Heart right ventricle (tissue), 16 donors: ENCODE measurements at regions not wholly inside any gene's neighbourhood (a gene's known extent, or its start where the extent isn't known, plus 50 kb on each side); places are given as distances from the start of the nearest gene placed in this dataset.
A peak's percentile ranks its signal among the peaks of the same experiment; 100 is the strongest.

ENCODE experiments used
- ATAC-seq, 8 donors: fragments of 200-7000 bp; cut with Tn5 transposase; one replicate each; pipeline ENCODE4 v1.9.1; 2020; ENCODE audit warnings: mild to moderate bottlenecking in 8 of 8, moderate library complexity in 8 of 8, moderate number of reproducible peaks in 1 of 8
- DNase-seq, 2 donors: peaks; one replicate each; pipeline ENCODE4 v3.0.0-alpha.2; 2020
- H3K27ac ChIP-seq, 10 donors: fragments of 200-600 bp; sonication (generic) in 2 of 10; one replicate each; pipeline versions ENCODE4 v1.5.0 to v1.8.0; 2020 to 2022; ENCODE audit warnings: mild to moderate bottlenecking in 3 of 10
- H3K27me3 ChIP-seq, 7 donors: fragments of 200-600 bp; one replicate each; pipeline ENCODE4 v1.8.0; 2021 to 2022; ENCODE audit warnings: mild to moderate bottlenecking in 2 of 7
- H3K36me3 ChIP-seq, 9 donors: fragments of 200-600 bp; sonication (generic) in 1 of 9; one replicate each; pipeline versions ENCODE4 v1.5.0 to v1.8.0; 2020 to 2022; ENCODE audit warnings: mild to moderate bottlenecking in 2 of 9
- H3K4me1 ChIP-seq, 9 donors: fragments of 200-600 bp; sonication (generic) in 1 of 9; one replicate each; pipeline versions ENCODE4 v1.5.0 to v1.8.0; 2020 to 2022; ENCODE audit warnings: mild to moderate bottlenecking in 4 of 9
- H3K4me3 ChIP-seq, 10 donors: fragments of 200-600 bp; sonication (generic) in 2 of 10; one replicate each; pipeline versions ENCODE4 v1.5.0 to v1.8.0; 2020 to 2022; ENCODE audit warnings: mild to moderate bottlenecking in 7 of 10, moderate library complexity in 2 of 10
- H3K9me3 ChIP-seq, 11 donors: fragments of 200-600 bp in 10 of 11; sonication (generic) in 2 of 11; one replicate each; pipeline versions ENCODE4 v1.5.0 to v1.8.0; 2013 to 2022; ENCODE audit warnings: mild to moderate bottlenecking in 2 of 11, control low read depth in 1 of 11, moderate library complexity in 1 of 11
- CTCF ChIP-seq, 9 donors: fragments of 200-600 bp; sonication (generic) in 2 of 9; IDR thresholded peaks; one replicate each; pipeline versions ENCODE4 v1.5.0 to v1.8.0; 2021 to 2022; ENCODE audit warnings: antibody characterized with exemption in 9 of 9, mild to moderate bottlenecking in 5 of 9, moderate library complexity in 1 of 9
- WGBS, 2 donors: extraction: QIAGEN DNeasy Blood & Tissue Kit; methylation state at CpG; one replicate each; pipeline ENCODE4 v1.1.7; 2013; ENCODE audit warnings: inconsistent platforms in 1 of 2; 5-methylcytosine and 5-hydroxymethylcytosine counted together
- intact Hi-C, 10 donors: fragments of 100-400 bp; cut with DNase I; formaldehyde crosslinking; loops; one replicate each; pipeline versions ENCODE4 v1.11.1 to v1.14.2; 2022
- donor health status: Arrhythmogenic right ventricular cardiomyopathy.
- donor health status: ischemic (EF 13 %, LVEDD 7.1; RV severe dilation, severe dysfunction).
- donor health status: healthy with polysubstance abuse.
- donor health status: DM: no; HTN: yes; CAD: no.
- donor health status: DM: no; HTN: no; CAD: no.
- donor health status: ischemic (EF 25% LVEDD 6.9; RV normal size, moderate dysfunction).
- donor health status: ischemic (EF 25% LVEDD 5.7; RV mildly dilated, moderate dysfunction).
- donor health status: healthy.
- donor health status: DM: yes; HTN: yes; CAD: no.
- donor health status: Ischemic cardiomyopathy.
- donor health status: ischemic (EF 35%, LVEDD 5.7; RV mildly dilated, moderate dysfunction).
- donor health status: nonischemic (EF 11% LVEDD 7.7; RV severe dilation, severe dysfunction).
- donor health status: DM: yes; HTN: yes; CAD: no.
- donor health status: PGD.
- donor health status: ischemic (EF 29% LVEDD 5.4; RV normal size, mild dysfunction).
- donor health status: nonischemic (EF 23%, LVEDD 6.1; RV moderate dilation, normal function).

DNA sequence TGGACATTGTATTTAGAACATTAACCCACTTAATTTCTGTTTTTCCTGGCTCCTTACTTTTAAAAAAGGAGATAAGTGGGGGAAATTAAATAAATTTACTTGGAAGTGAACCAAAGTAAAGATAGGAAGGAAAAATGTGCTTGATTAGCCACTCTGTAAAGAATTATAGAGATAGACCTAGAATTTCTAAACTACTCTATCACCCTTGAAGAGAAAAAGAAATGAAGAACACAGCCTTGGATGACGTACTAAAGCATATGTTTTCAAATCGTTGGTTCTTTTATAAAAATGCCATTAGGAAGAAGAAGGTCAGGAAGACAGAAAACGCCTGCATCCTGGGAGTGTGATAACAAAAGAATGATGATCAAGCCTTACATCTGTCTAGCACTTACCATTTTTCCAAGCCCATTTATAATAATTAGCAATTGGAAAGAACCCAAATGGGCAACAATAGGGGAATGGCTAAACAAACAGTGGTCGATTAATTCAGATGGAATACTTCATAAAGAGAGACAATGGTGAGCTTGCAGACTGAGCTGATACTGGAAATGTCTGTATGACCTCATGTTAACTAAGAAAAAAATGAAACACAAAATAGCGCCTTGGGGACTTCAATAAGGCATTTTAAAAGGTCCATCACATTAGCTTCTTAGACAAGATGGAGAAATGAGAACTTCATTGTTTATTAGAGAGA, 81.0 kb upstream of the LRRC55 start:
- Histone ChIP-seq H3K4me1 (peaks cover 0 to 45% (median 20%) of the 10 kb centered on the region in 9 donors), H3K9me3 (no peaks in the 10 kb centered on the region), H3K36me3 (no peaks in the 10 kb centered on the region), H3K27me3 (no peaks in the 10 kb centered on the region), H3K27ac (peak overlapping the region in 5 of 10 donors; percentile 0 to 44 (median 22)), H3K4me3 (no peak overlapping the region)
- peak in 7 of 8 donors; percentile 44 to 78 (median 69) for ATAC-seq
- no peak for TF ChIP-seq CTCF (IDR thresholded peaks at IDR 0.05)
- intact Hi-C loops: no loop called here
- DNase-seq: no peak
- WGBS, 2 donors: 31 to 46% methylated on average over 5 of the region's 5 CpGs

- H3K27me3 ChIP-seq: no peaks in the 10 kb centered on the region
- no peak overlapping the region for H3K4me3 ChIP-seq
- TF ChIP-seq CTCF (IDR thresholded peaks at IDR 0.05): no peak
- DNase-seq (no peak), ATAC-seq (no peak)
- peaks cover 0 to 20% (median 6%) of the 10 kb centered on the region in 11 donors for H3K9me3 ChIP-seq
- intact Hi-C loops: no loop called here
- no peaks in the 10 kb centered on the region for H3K36me3 ChIP-seq
- WGBS, 2 donors: 73 to 75% methylated on average over 6 of the region's 6 CpGs
- H3K4me1 ChIP-seq: peaks cover 0 to 24% (median 18%) of the 10 kb centered on the region in 9 donors
- H3K27ac ChIP-seq: no peak overlapping the region
Observed at GRCh38 chr11:57103899-57104605, 77.7 kb upstream of the LRRC55 start.

DNA sequence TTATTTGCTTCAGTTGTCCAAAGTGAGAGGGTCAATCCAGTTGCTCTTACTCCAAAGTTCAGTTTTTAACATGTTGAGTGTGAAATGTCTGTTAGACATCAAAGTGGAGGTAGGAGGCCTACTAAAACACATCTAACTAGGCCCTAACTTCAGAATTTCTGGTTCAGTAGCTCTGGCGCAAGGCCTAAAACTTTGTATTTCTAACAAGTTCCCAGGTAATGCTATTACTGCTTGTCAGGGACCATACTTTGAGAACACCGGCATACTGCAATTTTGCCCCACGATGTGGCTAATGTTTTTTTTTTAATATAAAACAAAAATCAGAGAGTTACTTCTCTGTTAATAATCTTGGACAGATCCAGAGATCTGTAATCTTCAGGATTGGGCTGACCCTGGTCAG, 72.4 kb upstream of the LRRC55 start:
- intact Hi-C loops: no loop called here
- ATAC-seq (no peak), DNase-seq (no peak)
- no peak overlapping the region for H3K4me3 ChIP-seq
- H3K36me3 ChIP-seq: no peaks in the 10 kb centered on the region
- no peaks in the 10 kb centered on the region for H3K4me1 ChIP-seq
- no peak for TF ChIP-seq CTCF (IDR thresholded peaks at IDR 0.05)
- WGBS, 2 donors: 96 to 97% methylated on average over 3 of the region's 3 CpGs
- peaks cover 0 to 20% (median 6%) of the 10 kb centered on the region in 11 donors for H3K9me3 ChIP-seq
- no peaks in the 10 kb centered on the region for H3K27me3 ChIP-seq
- H3K27ac ChIP-seq: no peak overlapping the region

DNA sequence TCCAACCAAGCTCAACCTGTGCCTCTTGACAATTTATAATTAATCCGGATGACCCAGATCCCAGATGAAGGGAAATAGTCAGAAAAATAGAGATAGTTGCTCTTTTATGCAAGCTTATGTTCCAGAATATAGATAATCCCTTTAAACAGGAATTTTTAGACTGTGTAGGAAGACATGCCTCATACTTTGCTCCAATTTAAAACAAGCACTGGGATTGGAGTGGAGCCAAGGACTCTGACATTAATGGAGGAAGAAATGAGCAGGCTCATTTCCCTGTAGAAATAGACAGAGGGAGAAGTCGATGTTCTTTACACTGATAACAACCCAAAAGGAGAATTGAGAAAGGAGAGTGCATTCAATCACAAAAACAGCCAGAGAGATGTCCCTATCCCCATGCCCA, 70.1 kb upstream of the LRRC55 start:
- Histone ChIP-seq H3K36me3 (no peaks in the 10 kb centered on the region), H3K27me3 (no peaks in the 10 kb centered on the region), H3K9me3 (peaks cover 0 to 20% (median 6%) of the 10 kb centered on the region in 11 donors), H3K4me3 (no peak overlapping the region), H3K4me1 (no peaks in the 10 kb centered on the region), H3K27ac (no peak overlapping the region)
- DNase-seq: no peak
- 44 to 53% methylated on average over 2 of the region's 2 CpGs for WGBS, 2 donors
- TF ChIP-seq CTCF (IDR thresholded peaks at IDR 0.05): no peak
- intact Hi-C loops: loop anchor here in 2 of 10 donors (10.0 kb wide), 1 partner anchor 267 kb away; no protein-coding TSS in a partner anchor
- no peak for ATAC-seq
